Thoracic aorta (tissue), 2 donors: ENCODE measurements at regions not wholly inside any gene's neighbourhood (a gene's known extent, or its start where the extent isn't known, plus 50 kb on each side); places are given as distances from the start of the nearest gene placed in this dataset.

Source experiments
- ATAC-seq: fragments of 150-250 bp; one replicate; pipeline ENCODE4 v1.8.0; 2017; ENCODE audit warnings: low read depth; ENCODE audit not compliant: insufficient number of reproducible peaks, low FRiP score
- DNase-seq: peaks from one replicate; pipeline ENCODE4 v3.0.0-alpha.2; 2020; ENCODE audit warnings: low spot score
- H3K27ac ChIP-seq, 2 donors: fragments of 200-600 bp; sonication (generic); 1 replicate in 1 of 2; 2 replicates in 1 of 2; pipeline ENCODE4 v1.5.1; 2016; ENCODE audit warnings: mild to moderate bottlenecking in 2 of 2, moderate library complexity in 2 of 2
- H3K27me3 ChIP-seq: fragments of 200-600 bp; sonication (generic); replicated peaks from 2 replicates; pipeline ENCODE4 v1.6.0; 2016; ENCODE audit warnings: mild to moderate bottlenecking; ENCODE audit not compliant: insufficient read depth
- H3K36me3 ChIP-seq: fragments of 200-600 bp; sonication (generic); one replicate; pipeline ENCODE4 v1.5.1; 2016
- H3K4me1 ChIP-seq, 2 donors: fragments of 200-600 bp; sonication (generic); 1 replicate in 1 of 2; 2 replicates in 1 of 2; pipeline versions ENCODE4 v1.5.1 to v1.6.0; 2016; ENCODE audit warnings: low read depth in 2 of 2, mild to moderate bottlenecking in 1 of 2; ENCODE audit not compliant: control insufficient read depth in 1 of 2
- H3K4me3 ChIP-seq: fragments of 200-600 bp; sonication (generic); 2 replicates; pipeline ENCODE4 v1.5.1; 2016; ENCODE audit warnings: mild to moderate bottlenecking
- H3K9me3 ChIP-seq: fragments of 200-600 bp; sonication (generic); 2 replicates; pipeline ENCODE4 v1.5.1; 2016
- CTCF ChIP-seq: fragments of 200-600 bp; sonication (generic); IDR thresholded peaks from one replicate; pipeline ENCODE4 v1.5.1; 2019; ENCODE audit warnings: antibody characterized with exemption

GRCh38 chr1:29456685-29457435 is 220.5 kb downstream of the PTPRU start:
- H3K27me3 ChIP-seq = no peaks in the 10 kb centered on the region
- ATAC-seq = no peak
- no peak overlapping the region for H3K27ac ChIP-seq
- H3K36me3 ChIP-seq = no peaks in the 10 kb centered on the region
- no peak overlapping the region for H3K4me3 ChIP-seq
- H3K9me3 ChIP-seq = no peaks in the 10 kb centered on the region
- no peak for TF ChIP-seq CTCF
- DNase-seq = no peak
- no peaks in the 10 kb centered on the region for H3K4me1 ChIP-seq

- H3K27ac ChIP-seq = no peak overlapping the region
- no peaks in the 10 kb centered on the region for H3K9me3 ChIP-seq
- TF ChIP-seq CTCF = no peak
- H3K4me1 ChIP-seq = no peaks in the 10 kb centered on the region
- H3K27me3 ChIP-seq = no peaks in the 10 kb centered on the region
- no peak overlapping the region for H3K4me3 ChIP-seq
- H3K36me3 ChIP-seq = no peaks in the 10 kb centered on the region
- ATAC-seq = no peak
- DNase-seq = no peak
Observed at GRCh38 chr1:29455781-29456180, 219.5 kb downstream of the PTPRU start.

- DNase-seq = no peak
- Histone ChIP-seq H3K36me3 (no peaks in the 10 kb centered on the region), H3K9me3 (no peaks in the 10 kb centered on the region), H3K27ac (no peak overlapping the region), H3K27me3 (no peaks in the 10 kb centered on the region), H3K4me3 (no peak overlapping the region), H3K4me1 (no peaks in the 10 kb centered on the region)
- no peak for ATAC-seq
- no peak for TF ChIP-seq CTCF
Observed at GRCh38 chr1:29454616-29455380, 218.5 kb downstream of the PTPRU start.

- H3K9me3 ChIP-seq = no peaks in the 10 kb centered on the region
- H3K4me3 ChIP-seq = no peak overlapping the region
- no peaks in the 10 kb centered on the region for H3K27me3 ChIP-seq
- no peak for ATAC-seq
- H3K27ac ChIP-seq = no peak overlapping the region
- TF ChIP-seq CTCF = no peak
- no peaks in the 10 kb centered on the region for H3K4me1 ChIP-seq
- no peaks in the 10 kb centered on the region for H3K36me3 ChIP-seq
- DNase-seq = no peak
Observed at GRCh38 chr1:29453502-29454240, 217.3 kb downstream of the PTPRU start.
